ENCODE measurements at regions not wholly inside any gene's neighbourhood (a gene's known extent, or its start where the extent isn't known, plus 50 kb on each side); places are given as distances from the start of the nearest gene placed in this dataset.

- in situ Hi-C loops (cut with MboI; ENCODE audit: low sequenced_read_pairs), result no loop called here
Observed at GRCh38 chr13:108435393-108436149, 166.1 kb downstream of the TNFSF13B start.

- in situ Hi-C loops (cut with MboI; ENCODE audit: low sequenced_read_pairs), result no loop called here
Observed at GRCh38 chr13:108437496-108437895, 168.0 kb downstream of the TNFSF13B start.

GRCh38 chr13:108439556-108439955, 170.0 kb downstream of the TNFSF13B start:
- in situ Hi-C loops (cut with MboI; ENCODE audit: low sequenced_read_pairs), result no loop called here

GRCh38 chr13:108444448-108444847, 174.9 kb downstream of the TNFSF13B start:
- in situ Hi-C loops (cut with MboI; ENCODE audit: low sequenced_read_pairs), result no loop called here

GRCh38 chr13:108448891-108449290, 179.4 kb downstream of the TNFSF13B start:
- in situ Hi-C loops (cut with MboI; ENCODE audit: low sequenced_read_pairs), result no loop called here

GRCh38 chr13:108451121-108451520, 178.3 kb upstream of the MYO16 start:
- in situ Hi-C loops (cut with MboI; ENCODE audit: low sequenced_read_pairs), result no loop called here

- in situ Hi-C loops (cut with MboI; ENCODE audit: low sequenced_read_pairs), result no loop called here
Observed at GRCh38 chr13:108455320-108455719, 174.1 kb upstream of the MYO16 start.

- in situ Hi-C loops (cut with MboI; ENCODE audit: low sequenced_read_pairs), result no loop called here
Observed at GRCh38 chr13:108460043-108460442, 169.4 kb upstream of the MYO16 start.

GRCh38 chr13:108460746-108461145, 168.7 kb upstream of the MYO16 start:
- in situ Hi-C loops (cut with MboI; ENCODE audit: low sequenced_read_pairs), result no loop called here

- in situ Hi-C loops (cut with MboI; ENCODE audit: low sequenced_read_pairs), result no loop called here
Observed at GRCh38 chr13:108463340-108463739, 166.1 kb upstream of the MYO16 start.

GRCh38 chr13:108470921-108471320, 158.5 kb upstream of the MYO16 start:
- in situ Hi-C loops (cut with MboI; ENCODE audit: low sequenced_read_pairs), result no loop called here

- in situ Hi-C loops (cut with MboI; ENCODE audit: low sequenced_read_pairs), result no loop called here
Observed at GRCh38 chr13:108475181-108475580, 154.2 kb upstream of the MYO16 start.

- in situ Hi-C loops (cut with MboI; ENCODE audit: low sequenced_read_pairs), result no loop called here
Observed at GRCh38 chr13:108477376-108477775, 152.0 kb upstream of the MYO16 start.

GRCh38 chr13:108478179-108478578, 151.2 kb upstream of the MYO16 start:
- in situ Hi-C loops (cut with MboI; ENCODE audit: low sequenced_read_pairs), result no loop called here

GRCh38 chr13:108483981-108484380, 145.4 kb upstream of the MYO16 start:
- in situ Hi-C loops (cut with MboI; ENCODE audit: low sequenced_read_pairs), result no loop called here

GRCh38 chr13:108486096-108486495, 143.3 kb upstream of the MYO16 start:
- in situ Hi-C loops (cut with MboI; ENCODE audit: low sequenced_read_pairs), result no loop called here

GRCh38 chr13:108494991-108495645, 134.3 kb upstream of the MYO16 start:
- in situ Hi-C loops (cut with MboI; ENCODE audit: low sequenced_read_pairs), result no loop called here

GRCh38 chr13:108495646-108496361, 133.6 kb upstream of the MYO16 start:
- in situ Hi-C loops (cut with MboI; ENCODE audit: low sequenced_read_pairs), result no loop called here

GRCh38 chr13:108496362-108497210, 132.8 kb upstream of the MYO16 start:
- in situ Hi-C loops (cut with MboI; ENCODE audit: low sequenced_read_pairs), result no loop called here

- in situ Hi-C loops (cut with MboI; ENCODE audit: low sequenced_read_pairs), result loop anchor here (10.0 kb wide), 1 partner anchor 176 kb away; no protein-coding TSS in a partner anchor
Observed at GRCh38 chr13:108500711-108501110, 128.7 kb upstream of the MYO16 start.

GRCh38 chr13:108508263-108508662, 121.1 kb upstream of the MYO16 start:
- in situ Hi-C loops (cut with MboI; ENCODE audit: low sequenced_read_pairs), result loop anchor here (10.0 kb wide), 1 partner anchor 183 kb away; no protein-coding TSS in a partner anchor
